ENCODE measurements at regions not wholly inside any gene's neighbourhood (a gene's known extent, or its start where the extent isn't known, plus 50 kb on each side); places are given as distances from the start of the nearest gene placed in this dataset.

- no peak for DNase-seq (ENCODE audit: low spot score)
These were observed 282.2 kb upstream of the ATP5MC3 start for GRCh38 chr2:175463589-175464310.

- DNase-seq (ENCODE audit: low spot score), result no peak
These were observed 281.7 kb upstream of the ATP5MC3 start for GRCh38 chr2:175463169-175463568.

- DNase-seq (ENCODE audit: low spot score), result no peak
These were observed 280.7 kb upstream of the ATP5MC3 start for GRCh38 chr2:175462246-175462645.

GRCh38 chr2:175461839-175462238, 280.3 kb upstream of the ATP5MC3 start:
- no peak for DNase-seq (ENCODE audit: low spot score)

- no peak for DNase-seq (ENCODE audit: low spot score)
These were observed 276.5 kb upstream of the ATP5MC3 start for GRCh38 chr2:175457895-175458448.

- DNase-seq (ENCODE audit: low spot score), result no peak
These were observed 273.5 kb upstream of the ATP5MC3 start for GRCh38 chr2:175454953-175455389.

GRCh38 chr2:175450029-175450760, 268.7 kb upstream of the ATP5MC3 start:
- no peak for DNase-seq (ENCODE audit: low spot score)

GRCh38 chr2:175449616-175450015, 268.1 kb upstream of the ATP5MC3 start:
- DNase-seq (ENCODE audit: low spot score), result no peak

GRCh38 chr2:175446201-175446600, 264.7 kb upstream of the ATP5MC3 start:
- no peak for DNase-seq (ENCODE audit: low spot score)

- DNase-seq (ENCODE audit: low spot score), result no peak
These were observed 263.8 kb upstream of the ATP5MC3 start for GRCh38 chr2:175445281-175445680.

- no peak for DNase-seq (ENCODE audit: low spot score)
These were observed 260.9 kb upstream of the ATP5MC3 start for GRCh38 chr2:175442441-175442840.

- no peak for DNase-seq (ENCODE audit: low spot score)
These were observed 259.8 kb upstream of the ATP5MC3 start for GRCh38 chr2:175441181-175441761.

GRCh38 chr2:175439416-175439815, 257.9 kb upstream of the ATP5MC3 start:
- no peak for DNase-seq (ENCODE audit: low spot score)

GRCh38 chr2:175437167-175437566, 255.7 kb upstream of the ATP5MC3 start:
- DNase-seq (ENCODE audit: low spot score), result no peak

GRCh38 chr2:175436076-175436475, 254.6 kb upstream of the ATP5MC3 start:
- DNase-seq (ENCODE audit: low spot score), result no peak

- DNase-seq (ENCODE audit: low spot score), result no peak
These were observed 253.5 kb upstream of the ATP5MC3 start for GRCh38 chr2:175435012-175435411.

- DNase-seq (ENCODE audit: low spot score), result no peak
These were observed 251.3 kb upstream of the ATP5MC3 start for GRCh38 chr2:175432793-175433192.

GRCh38 chr2:175432021-175432420, 250.5 kb upstream of the ATP5MC3 start:
- no peak for DNase-seq (ENCODE audit: low spot score)

- no peak for DNase-seq (ENCODE audit: low spot score)
These were observed 249.8 kb upstream of the ATP5MC3 start for GRCh38 chr2:175431101-175431946.

- no peak for DNase-seq (ENCODE audit: low spot score)
These were observed 248.7 kb upstream of the ATP5MC3 start for GRCh38 chr2:175430236-175430635.

- DNase-seq (ENCODE audit: low spot score), result no peak
These were observed 236.8 kb upstream of the ATP5MC3 start for GRCh38 chr2:175418224-175418835.
